ENCODE measurements at regions not wholly inside any gene's neighbourhood (a gene's known extent, or its start where the extent isn't known, plus 50 kb on each side); places are given as distances from the start of the nearest gene placed in this dataset.

GRCh38 chr2:90069290-90069894 is 1377.9 kb downstream of the RPIA start:
- no peak for TF ChIP-seq YY1 (IDR thresholded peaks at IDR 0.05; ENCODE audit: insufficient read depth, insufficient read length)
- TF ChIP-seq ZNF274 (IDR thresholded peaks at IDR 0.05; ENCODE audit: low read depth, low read length): no peak

Data from NT2/D1 (cell line).